HepG2 (cell line): ENCODE measurements at regions not wholly inside any gene's neighbourhood (a gene's known extent, or its start where the extent isn't known, plus 50 kb on each side); places are given as distances from the start of the nearest gene placed in this dataset.

Experiments
- AHDC1 ChIP-seq: sonication (generic); formaldehyde crosslinking; IDR thresholded peaks from 2 replicates; pipeline ENCODE4 v1.5.1; 2020; ENCODE audit warnings: mild to moderate bottlenecking, missing genetic modification reagents, borderline replicate concordance
- ARNTL ChIP-seq: sonication (generic); formaldehyde crosslinking; IDR thresholded peaks from 2 replicates; pipeline ENCODE4 v1.4.0; 2020; ENCODE audit warnings: mild to moderate bottlenecking, missing genetic modification reagents
- CBX1 ChIP-seq: IDR thresholded peaks from one replicate; pipeline ENCODE4 v1.6.1; 2016; ENCODE audit warnings: antibody characterized with exemption, low read depth
- CENPT ChIP-seq: sonication (generic); formaldehyde crosslinking; IDR thresholded peaks from 2 replicates; pipeline ENCODE4 v1.8.0; 2022; ENCODE audit warnings: low read depth, mild to moderate bottlenecking, moderate library complexity, missing genetic modification reagents
- GATA4 ChIP-seq: sonication (generic); IDR thresholded peaks from 2 replicates; pipeline ENCODE4 v1.6.1; 2016; ENCODE audit warnings: antibody characterized with exemption, low read depth, borderline replicate concordance
- HNRNPH1 ChIP-seq: fragments of 200-400 bp; formaldehyde crosslinking; optimal IDR thresholded peaks from 2 replicates; pipeline ENCODE3; 2017; ENCODE audit warnings: mild to moderate bottlenecking, low read depth, low read length
- KLF12 ChIP-seq: sonication (generic); formaldehyde crosslinking; IDR thresholded peaks from 2 replicates; pipeline ENCODE4 v1.4.0; 2020; ENCODE audit warnings: missing genetic modification reagents, borderline replicate concordance
- KLF13 ChIP-seq: sonication (generic); formaldehyde crosslinking; IDR thresholded peaks from 2 replicates; pipeline ENCODE4 v1.4.0; 2020; ENCODE audit warnings: mild to moderate bottlenecking, missing genetic modification reagents
- MAFF ChIP-seq: IDR thresholded peaks from 2 replicates; pipeline ENCODE4 v1.6.1; 2011; ENCODE audit warnings: low read depth, low read length, improper control_type of control experiment
- MATR3 ChIP-seq: sonication (generic); formaldehyde crosslinking; IDR thresholded peaks from 2 replicates; pipeline ENCODE4 v1.4.0; 2020; ENCODE audit warnings: missing genetic modification reagents
- MYC ChIP-seq: sonication (generic); formaldehyde crosslinking; IDR thresholded peaks from 2 replicates; pipeline ENCODE4 v1.9.0; 2021; ENCODE audit warnings: missing genetic modification reagents, borderline replicate concordance
- NFKB2 ChIP-seq: sonication (generic); formaldehyde crosslinking; IDR thresholded peaks from 2 replicates; pipeline ENCODE4 v1.4.0; 2020; ENCODE audit warnings: missing genetic modification reagents, borderline replicate concordance
- PAF1 ChIP-seq: IDR thresholded peaks from 2 replicates; pipeline ENCODE4 v1.6.1; 2016; ENCODE audit warnings: missing genetic modification reagents, missing compliant biosample characterization
- SAFB2 ChIP-seq: sonication (generic); formaldehyde crosslinking; IDR thresholded peaks from 2 replicates; pipeline ENCODE4 v1.5.1; 2020; ENCODE audit warnings: missing genetic modification reagents, low read depth, mild to moderate bottlenecking, borderline replicate concordance
- SIX1 ChIP-seq: sonication (generic); formaldehyde crosslinking; IDR thresholded peaks from 2 replicates; pipeline ENCODE4 v1.4.0; 2020; ENCODE audit warnings: missing genetic modification reagents, borderline replicate concordance
- SNRNP70 ChIP-seq: fragments of 200-400 bp; formaldehyde crosslinking; IDR thresholded peaks from 2 replicates; pipeline ENCODE4 v1.6.1; 2017; ENCODE audit warnings: mild to moderate bottlenecking, low read depth, low read length, moderate library complexity
- STAT5B ChIP-seq: sonication (generic); formaldehyde crosslinking; IDR thresholded peaks from 2 replicates; pipeline ENCODE4 v1.4.0; 2020; ENCODE audit warnings: missing genetic modification reagents
- YY1 ChIP-seq: IDR thresholded peaks from 2 replicates; pipeline ENCODE4 v1.6.1; 2011; ENCODE audit warnings: low read length, low read depth, moderate library complexity, mild to moderate bottlenecking; ENCODE audit not compliant: insufficient read depth, insufficient replicate concordance
- ZNF17 ChIP-seq: sonication (generic); formaldehyde crosslinking; IDR thresholded peaks from 2 replicates; pipeline ENCODE4 v1.5.0; 2020; ENCODE audit warnings: mild to moderate bottlenecking, missing genetic modification reagents
- ZNF335 ChIP-seq: sonication (generic); formaldehyde crosslinking; IDR thresholded peaks from 2 replicates; pipeline ENCODE4 v1.4.0; 2020; ENCODE audit warnings: missing genetic modification reagents
- ZNF441 ChIP-seq: sonication (generic); formaldehyde crosslinking; IDR thresholded peaks from 2 replicates; pipeline ENCODE4 v1.7.0; 2021; ENCODE audit warnings: missing genetic modification reagents, borderline replicate concordance
- ZNF615 ChIP-seq: sonication (generic); formaldehyde crosslinking; IDR thresholded peaks from 2 replicates; pipeline ENCODE4 v1.5.0; 2020; ENCODE audit warnings: mild to moderate bottlenecking, missing genetic modification reagents, borderline replicate concordance
- ZNF660 ChIP-seq: sonication (generic); formaldehyde crosslinking; IDR thresholded peaks from 2 replicates; pipeline ENCODE4 v1.5.1; 2020; ENCODE audit warnings: mild to moderate bottlenecking, low read depth, missing genetic modification reagents, borderline replicate concordance
- ZNF747 ChIP-seq: sonication (generic); formaldehyde crosslinking; IDR thresholded peaks from 2 replicates; pipeline ENCODE4 v1.8.1; 2023; ENCODE audit warnings: missing genetic modification reagents, mild to moderate bottlenecking, borderline replicate concordance
- ZNF75D ChIP-seq: sonication (generic); formaldehyde crosslinking; IDR thresholded peaks from 2 replicates; pipeline ENCODE4 v1.8.1; 2023; ENCODE audit warnings: missing genetic modification reagents, mild to moderate bottlenecking, borderline replicate concordance
- TF ChIP-seq, protein P1 (sequence below): IDR thresholded peaks from 2 replicates; pipeline ENCODE4 v1.6.1; 2016; ENCODE audit warnings: mild to moderate bottlenecking, missing biosample characterization, missing genetic modification reagents
- TF ChIP-seq, protein P2 (sequence below): IDR thresholded peaks from 2 replicates; pipeline ENCODE4 v1.6.1; 2016; ENCODE audit warnings: control low read depth

- TF ChIP-seq ZNF747 (CRISPR knock-in tag) (peak; percentile 72; the same call in 1 of the 2 replicates), STAT5B (CRISPR knock-in tag) (no peak), ZNF615 (CRISPR knock-in tag) (no peak), SIX1 (CRISPR knock-in tag) (no peak), GATA4 (no peak), ZNF335 (CRISPR knock-in tag) (no peak; the same call in 1 of the 2 replicates), SNRNP70 (no peak), SAFB2 (CRISPR knock-in tag) (no peak; the same call in 1 of the 2 replicates), NFKB2 (CRISPR knock-in tag) (no peak), ZNF17 (CRISPR knock-in tag) (no peak), YY1 (no peak), KLF13 (no peak), ZNF660 (CRISPR knock-in tag) (no peak), MYC (CRISPR knock-in tag) (peak; percentile 42; the same call in 1 of the 2 replicates), MATR3 (CRISPR knock-in tag) (no peak), CBX1 (peak; percentile 19), ARNTL (CRISPR knock-in tag) (no peak), CENPT (CRISPR knock-in tag) (no peak), PAF1 (CRISPR knock-in tag) (no peak), HNRNPH1 (no peak), KLF12 (no peak), ZNF441 (CRISPR knock-in tag) (no peak), MAFF (no peak), ZNF75D (CRISPR knock-in tag) (no peak), AHDC1 (no peak)
- TF ChIP-seq, protein P1, sequence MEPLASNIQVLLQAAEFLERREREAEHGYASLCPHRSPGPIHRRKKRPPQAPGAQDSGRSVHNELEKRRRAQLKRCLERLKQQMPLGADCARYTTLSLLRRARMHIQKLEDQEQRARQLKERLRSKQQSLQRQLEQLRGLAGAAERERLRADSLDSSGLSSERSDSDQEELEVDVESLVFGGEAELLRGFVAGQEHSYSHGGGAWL (CRISPR knock-in tag): no peak
- TF ChIP-seq, protein P2, sequence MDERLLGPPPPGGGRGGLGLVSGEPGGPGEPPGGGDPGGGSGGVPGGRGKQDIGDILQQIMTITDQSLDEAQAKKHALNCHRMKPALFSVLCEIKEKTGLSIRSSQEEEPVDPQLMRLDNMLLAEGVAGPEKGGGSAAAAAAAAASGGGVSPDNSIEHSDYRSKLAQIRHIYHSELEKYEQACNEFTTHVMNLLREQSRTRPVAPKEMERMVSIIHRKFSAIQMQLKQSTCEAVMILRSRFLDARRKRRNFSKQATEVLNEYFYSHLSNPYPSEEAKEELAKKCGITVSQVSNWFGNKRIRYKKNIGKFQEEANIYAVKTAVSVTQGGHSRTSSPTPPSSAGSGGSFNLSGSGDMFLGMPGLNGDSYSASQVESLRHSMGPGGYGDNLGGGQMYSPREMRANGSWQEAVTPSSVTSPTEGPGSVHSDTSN (CRISPR knock-in tag): no peak
Measured at GRCh38 chr19:56966225-56966696, 125.7 kb upstream of the PEG3 start (continued).
